ENCODE measurements at regions not wholly inside any gene's neighbourhood (a gene's known extent, or its start where the extent isn't known, plus 50 kb on each side); places are given as distances from the start of the nearest gene placed in this dataset.

DNA sequence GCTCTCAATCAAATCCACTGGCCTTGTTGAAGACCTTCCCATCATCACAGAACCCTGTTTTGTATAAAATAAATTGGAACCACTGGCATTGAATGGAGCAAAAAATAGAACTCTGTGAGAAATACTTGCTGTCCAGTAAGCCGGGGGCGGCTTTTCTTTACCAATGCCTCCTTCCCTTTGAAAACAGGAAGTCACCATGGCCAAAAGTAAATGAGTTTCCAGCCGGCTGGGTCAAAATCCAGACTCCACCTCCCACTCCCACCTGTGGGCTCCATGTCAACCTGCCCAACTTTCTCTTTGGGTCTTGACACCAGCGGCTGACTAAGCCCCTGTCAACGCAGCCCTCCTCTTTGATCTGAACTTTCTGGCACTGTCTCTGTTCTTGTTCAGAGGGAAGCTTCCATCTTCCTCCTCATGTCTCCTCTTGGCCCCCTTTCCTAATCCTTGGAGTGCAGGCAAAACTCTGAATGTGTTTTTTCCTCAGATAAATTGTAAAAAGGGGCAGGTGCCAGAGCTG is 95.2 kb downstream of the TFAP2C start:
- DNase-seq (no peak), ATAC-seq (no peak)
- Histone ChIP-seq H3K9me3 (no peaks in the 10 kb centered on the region), H3K27ac (no peak overlapping the region), H3K4me1 (no peaks in the 10 kb centered on the region), H3K27me3 (peaks cover 0 to 23% (median 4%) of the 10 kb centered on the region in 7 donors), H3K36me3 (no peaks in the 10 kb centered on the region), H3K4me3 (no peak overlapping the region)
- TF ChIP-seq, protein P1, sequence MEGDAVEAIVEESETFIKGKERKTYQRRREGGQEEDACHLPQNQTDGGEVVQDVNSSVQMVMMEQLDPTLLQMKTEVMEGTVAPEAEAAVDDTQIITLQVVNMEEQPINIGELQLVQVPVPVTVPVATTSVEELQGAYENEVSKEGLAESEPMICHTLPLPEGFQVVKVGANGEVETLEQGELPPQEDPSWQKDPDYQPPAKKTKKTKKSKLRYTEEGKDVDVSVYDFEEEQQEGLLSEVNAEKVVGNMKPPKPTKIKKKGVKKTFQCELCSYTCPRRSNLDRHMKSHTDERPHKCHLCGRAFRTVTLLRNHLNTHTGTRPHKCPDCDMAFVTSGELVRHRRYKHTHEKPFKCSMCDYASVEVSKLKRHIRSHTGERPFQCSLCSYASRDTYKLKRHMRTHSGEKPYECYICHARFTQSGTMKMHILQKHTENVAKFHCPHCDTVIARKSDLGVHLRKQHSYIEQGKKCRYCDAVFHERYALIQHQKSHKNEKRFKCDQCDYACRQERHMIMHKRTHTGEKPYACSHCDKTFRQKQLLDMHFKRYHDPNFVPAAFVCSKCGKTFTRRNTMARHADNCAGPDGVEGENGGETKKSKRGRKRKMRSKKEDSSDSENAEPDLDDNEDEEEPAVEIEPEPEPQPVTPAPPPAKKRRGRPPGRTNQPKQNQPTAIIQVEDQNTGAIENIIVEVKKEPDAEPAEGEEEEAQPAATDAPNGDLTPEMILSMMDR (IDR thresholded peaks at IDR 0.05) = no peak
- WGBS, 2 donors = 49 to 62% methylated on average over 5 of the region's 5 CpGs
- intact Hi-C loops (cut with DNase I) = no loop called here

DNA sequence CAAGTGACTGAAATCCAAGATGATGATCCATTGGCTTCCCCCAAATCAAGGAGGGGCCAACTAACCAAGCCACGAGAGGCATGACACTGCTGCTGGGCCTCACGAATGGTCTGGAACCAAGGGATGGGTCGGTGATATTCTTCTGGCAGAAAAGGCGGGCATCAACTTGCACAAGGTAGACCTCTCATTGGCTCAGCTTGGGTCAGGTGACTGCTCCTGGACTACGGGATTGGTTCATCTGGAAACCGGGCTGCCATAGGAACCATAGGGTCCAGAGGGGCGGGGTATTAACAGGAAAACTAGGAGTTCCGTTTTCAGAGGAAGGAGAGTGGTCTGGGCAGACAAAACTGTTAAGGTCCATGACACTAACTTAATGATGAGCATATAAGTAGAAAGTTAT is 100.9 kb downstream of the TFAP2C start:
- peaks cover 0 to 45% (median 15%) of the 10 kb centered on the region in 7 donors for H3K27me3 ChIP-seq
- TF ChIP-seq, protein P1 (IDR thresholded peaks at IDR 0.05) = no peak
- H3K27ac ChIP-seq = no peak overlapping the region
- no peaks in the 10 kb centered on the region for H3K9me3 ChIP-seq
- no peaks in the 10 kb centered on the region for H3K36me3 ChIP-seq
- 84 to 88% methylated on average over 8 of the region's 8 CpGs for WGBS, 2 donors
- no peak for ATAC-seq
- DNase-seq = no peak
- intact Hi-C loops (cut with DNase I) = no loop called here
- no peak overlapping the region for H3K4me3 ChIP-seq
- no peaks in the 10 kb centered on the region for H3K4me1 ChIP-seq

DNA sequence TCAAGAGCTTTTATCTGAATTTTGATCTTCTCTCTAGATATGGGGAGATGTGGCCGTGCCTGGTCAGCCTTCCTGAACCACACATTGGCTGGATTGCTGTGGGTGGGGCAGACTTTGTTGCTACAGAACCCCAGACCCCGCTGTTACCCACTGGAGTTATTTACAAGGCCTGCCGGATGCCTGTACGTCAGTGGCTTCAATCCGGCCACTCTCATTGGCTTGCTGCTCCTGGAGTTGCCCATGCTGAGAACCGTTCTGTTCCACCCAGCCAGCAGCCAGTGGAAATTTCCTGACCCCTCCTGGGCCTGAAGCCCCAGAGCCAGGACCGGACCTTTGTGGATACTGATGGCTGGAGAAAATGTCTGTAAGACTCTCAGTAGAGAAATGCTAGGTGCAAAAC is 101.9 kb downstream of the TFAP2C start:
- H3K9me3 ChIP-seq = no peaks in the 10 kb centered on the region
- ATAC-seq (no peak), DNase-seq (no peak)
- TF ChIP-seq, protein P1 (IDR thresholded peaks at IDR 0.05) = no peak
- intact Hi-C loops (cut with DNase I) = no loop called here
- peaks cover 0 to 54% (median 25%) of the 10 kb centered on the region in 7 donors for H3K27me3 ChIP-seq
- no peaks in the 10 kb centered on the region for H3K36me3 ChIP-seq
- no peak overlapping the region for H3K4me3 ChIP-seq
- H3K27ac ChIP-seq = no peak overlapping the region
- WGBS, 2 donors = 52 to 56% methylated on average over 7 of the region's 7 CpGs
- no peaks in the 10 kb centered on the region for H3K4me1 ChIP-seq

DNA sequence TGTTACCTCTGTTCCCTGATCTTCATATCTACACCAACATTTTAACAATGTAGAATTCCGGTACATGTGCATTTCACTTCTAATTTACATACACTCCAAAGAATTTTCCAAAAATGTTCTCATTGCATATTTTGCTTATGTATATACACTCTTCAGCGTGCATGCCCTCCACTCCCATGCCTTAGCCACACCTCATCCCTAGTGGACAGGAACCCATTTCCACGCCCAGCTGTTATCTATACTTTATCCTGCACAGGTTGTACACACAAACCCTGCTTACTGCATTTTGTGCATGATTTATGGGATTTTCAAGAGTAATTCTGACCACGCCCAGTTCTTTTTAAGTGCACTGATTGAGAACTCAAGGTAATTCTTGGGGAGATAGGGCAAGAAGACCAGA is 102.4 kb downstream of the TFAP2C start:
- intact Hi-C loops (cut with DNase I) = no loop called here

More for the DNA sequence above, 102.4 kb downstream of the TFAP2C start:
- Histone ChIP-seq H3K9me3 (no peaks in the 10 kb centered on the region), H3K4me3 (no peak overlapping the region), H3K27ac (no peak overlapping the region), H3K36me3 (no peaks in the 10 kb centered on the region), H3K4me1 (no peaks in the 10 kb centered on the region), H3K27me3 (peaks cover 0 to 59% (median 30%) of the 10 kb centered on the region in 7 donors)
- DNase-seq (no peak), ATAC-seq (no peak)
- WGBS, 2 donors = 88% methylated on average over 4 of the region's 4 CpGs
- TF ChIP-seq, protein P1 (IDR thresholded peaks at IDR 0.05) = no peak
